ENCODE measurements at regions not wholly inside any gene's neighbourhood (a gene's known extent, or its start where the extent isn't known, plus 50 kb on each side); places are given as distances from the start of the nearest gene placed in this dataset.

DNA sequence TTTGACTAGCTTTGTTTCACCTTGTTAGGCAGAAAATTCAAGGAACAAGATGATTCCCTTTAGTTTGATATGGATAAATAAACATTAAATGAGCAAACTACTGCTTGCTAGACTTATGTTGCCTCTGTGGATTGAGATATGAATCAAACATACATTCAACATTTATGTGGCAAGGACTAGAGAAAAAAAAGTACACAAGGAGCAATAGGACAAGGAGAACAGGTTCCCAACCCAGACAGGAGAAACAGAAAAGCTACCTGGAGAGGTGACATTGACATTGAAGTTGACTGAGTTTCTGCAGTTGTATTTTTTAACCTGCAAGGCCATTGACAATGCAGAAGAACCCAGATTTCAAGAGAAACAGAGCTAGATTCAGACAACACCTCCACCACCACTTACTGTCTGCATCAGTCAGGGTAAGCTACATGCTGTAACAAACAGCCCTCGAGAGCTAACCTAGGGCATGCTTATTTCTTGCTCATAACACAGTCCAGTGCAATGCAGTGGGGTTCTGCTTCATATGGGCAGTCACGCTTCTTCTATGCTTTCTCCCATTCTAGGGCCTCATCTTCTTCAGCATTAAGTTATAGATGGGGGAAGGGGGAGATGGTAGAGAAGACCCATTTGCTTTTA lies 180.9 kb upstream of the LYZL1 start:
- WGBS, 2 donors = 75 to 84% methylated on average over 2 of the region's 2 CpGs
- no peak overlapping the region for H3K27ac ChIP-seq
- intact Hi-C loops (cut with DNase I) = no loop called here

DNA sequence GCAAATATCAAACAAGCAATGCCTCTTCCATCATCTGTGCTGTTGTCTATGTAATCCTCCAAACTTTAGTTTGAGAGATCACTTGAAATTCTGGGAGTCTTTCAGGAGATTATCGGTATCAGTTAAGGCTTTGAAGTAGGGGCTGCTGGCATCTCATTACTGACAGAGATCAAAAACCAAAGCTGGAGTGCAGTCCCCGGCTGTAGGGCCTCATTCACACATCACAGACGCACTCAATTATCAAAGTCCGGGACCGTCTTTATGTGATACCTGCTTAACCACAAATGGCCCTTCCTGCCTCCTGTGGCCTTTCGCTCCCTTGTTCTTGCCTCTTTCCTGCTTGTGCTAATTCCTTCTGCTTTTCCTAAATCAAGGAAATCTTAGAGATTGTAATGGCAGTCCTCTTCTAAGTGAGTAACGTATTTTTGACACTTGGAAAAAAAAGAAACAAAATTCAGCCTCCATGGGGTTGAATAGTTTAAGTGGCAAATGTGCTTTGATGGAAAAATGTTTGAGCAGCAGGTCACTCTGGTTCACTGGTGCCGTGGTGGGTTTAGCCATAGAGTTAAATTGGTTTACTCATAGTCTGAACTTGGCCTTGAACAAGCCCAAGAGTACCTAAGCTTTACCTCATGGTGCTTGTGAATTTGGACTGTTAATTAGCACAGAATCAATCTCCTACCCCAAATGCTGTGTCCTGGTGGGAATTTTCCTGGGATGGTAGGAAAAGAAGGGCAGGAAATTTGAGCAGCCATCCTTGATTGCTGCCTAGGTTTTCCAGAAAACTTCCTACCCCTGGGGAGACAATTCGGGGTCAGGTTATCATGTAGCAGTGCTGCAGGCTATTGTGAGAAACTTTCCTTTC lies 178.9 kb upstream of the LYZL1 start:
- Histone ChIP-seq H3K9me3 (no peaks in the 10 kb centered on the region), H3K4me1 (no peaks in the 10 kb centered on the region), H3K4me3 (no peak overlapping the region), H3K27me3 (peaks cover 0 to 28% (median 0%) of the 10 kb centered on the region in 4 donors), H3K36me3 (no peaks in the 10 kb centered on the region), H3K27ac (no peak overlapping the region)
- DNase-seq = no peak
- intact Hi-C loops (cut with DNase I) = no loop called here
- TF ChIP-seq POLR2A (IDR thresholded peaks at IDR 0.05) = no peak
- TF ChIP-seq, protein P1, sequence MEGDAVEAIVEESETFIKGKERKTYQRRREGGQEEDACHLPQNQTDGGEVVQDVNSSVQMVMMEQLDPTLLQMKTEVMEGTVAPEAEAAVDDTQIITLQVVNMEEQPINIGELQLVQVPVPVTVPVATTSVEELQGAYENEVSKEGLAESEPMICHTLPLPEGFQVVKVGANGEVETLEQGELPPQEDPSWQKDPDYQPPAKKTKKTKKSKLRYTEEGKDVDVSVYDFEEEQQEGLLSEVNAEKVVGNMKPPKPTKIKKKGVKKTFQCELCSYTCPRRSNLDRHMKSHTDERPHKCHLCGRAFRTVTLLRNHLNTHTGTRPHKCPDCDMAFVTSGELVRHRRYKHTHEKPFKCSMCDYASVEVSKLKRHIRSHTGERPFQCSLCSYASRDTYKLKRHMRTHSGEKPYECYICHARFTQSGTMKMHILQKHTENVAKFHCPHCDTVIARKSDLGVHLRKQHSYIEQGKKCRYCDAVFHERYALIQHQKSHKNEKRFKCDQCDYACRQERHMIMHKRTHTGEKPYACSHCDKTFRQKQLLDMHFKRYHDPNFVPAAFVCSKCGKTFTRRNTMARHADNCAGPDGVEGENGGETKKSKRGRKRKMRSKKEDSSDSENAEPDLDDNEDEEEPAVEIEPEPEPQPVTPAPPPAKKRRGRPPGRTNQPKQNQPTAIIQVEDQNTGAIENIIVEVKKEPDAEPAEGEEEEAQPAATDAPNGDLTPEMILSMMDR (IDR thresholded peaks at IDR 0.05) = no peak
- WGBS, 2 donors = 72 to 77% methylated on average over 9 of the region's 9 CpGs

More for the DNA sequence above, 180.9 kb upstream of the LYZL1 start:
- Histone ChIP-seq H3K36me3 (no peaks in the 10 kb centered on the region), H3K4me1 (no peaks in the 10 kb centered on the region), H3K27me3 (peaks cover 0 to 17% (median 0%) of the 10 kb centered on the region in 4 donors), H3K9me3 (no peaks in the 10 kb centered on the region), H3K4me3 (no peak overlapping the region)
- no peak for DNase-seq
- no peak for TF ChIP-seq POLR2A (IDR thresholded peaks at IDR 0.05)
- TF ChIP-seq, protein P1 (IDR thresholded peaks at IDR 0.05) = no peak

DNA sequence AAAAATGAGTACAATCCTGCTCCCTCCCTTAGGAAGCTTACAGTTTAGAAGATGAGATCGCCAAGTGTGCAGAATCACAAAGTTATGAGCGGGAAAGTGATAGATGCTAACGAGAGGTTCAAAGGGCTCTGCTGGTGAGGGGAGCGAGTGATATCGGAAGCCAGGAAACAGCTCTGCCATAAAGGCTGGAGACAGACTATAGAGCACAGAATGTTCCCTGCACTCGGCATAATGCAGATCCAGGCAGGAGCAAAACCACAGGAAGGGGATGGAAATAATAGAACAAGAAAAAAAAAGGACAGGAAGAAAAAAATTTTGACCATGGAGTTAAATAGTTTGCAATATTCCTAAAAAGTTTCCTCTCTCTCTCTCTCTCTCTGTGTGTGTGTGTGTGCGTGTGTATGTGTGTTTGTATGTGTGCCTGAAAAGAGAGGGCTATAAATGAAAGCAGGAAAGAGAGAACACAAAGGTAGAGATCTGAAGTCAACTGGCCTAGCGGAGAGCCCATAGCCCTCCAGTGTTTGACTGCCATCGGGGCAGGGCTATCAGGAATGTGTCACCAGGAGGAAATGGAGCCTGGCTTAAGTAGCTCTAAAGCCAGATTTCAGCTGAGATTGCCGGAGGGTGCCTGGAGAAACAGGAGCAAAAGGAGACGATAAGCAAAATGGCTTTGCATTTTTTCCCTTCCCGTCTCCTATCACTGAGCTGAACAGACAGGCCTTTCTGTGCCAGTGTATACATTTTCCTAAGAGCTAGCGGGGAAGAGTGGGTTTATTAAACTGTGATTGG lies 175.8 kb upstream of the LYZL1 start:
- Histone ChIP-seq H3K27me3 (peaks cover 0 to 26% (median 0%) of the 10 kb centered on the region in 4 donors), H3K4me1 (no peaks in the 10 kb centered on the region), H3K27ac (no peak overlapping the region), H3K9me3 (peaks cover 0 to 11% (median 6%) of the 10 kb centered on the region in 3 donors), H3K36me3 (no peaks in the 10 kb centered on the region), H3K4me3 (no peak overlapping the region)
- DNase-seq = no peak
- TF ChIP-seq, protein P1 (IDR thresholded peaks at IDR 0.05) = no peak
- no peak for TF ChIP-seq POLR2A (IDR thresholded peaks at IDR 0.05)
- intact Hi-C loops (cut with DNase I) = no loop called here
- WGBS, 2 donors = 69 to 70% methylated on average over 13 of the region's 13 CpGs

DNA sequence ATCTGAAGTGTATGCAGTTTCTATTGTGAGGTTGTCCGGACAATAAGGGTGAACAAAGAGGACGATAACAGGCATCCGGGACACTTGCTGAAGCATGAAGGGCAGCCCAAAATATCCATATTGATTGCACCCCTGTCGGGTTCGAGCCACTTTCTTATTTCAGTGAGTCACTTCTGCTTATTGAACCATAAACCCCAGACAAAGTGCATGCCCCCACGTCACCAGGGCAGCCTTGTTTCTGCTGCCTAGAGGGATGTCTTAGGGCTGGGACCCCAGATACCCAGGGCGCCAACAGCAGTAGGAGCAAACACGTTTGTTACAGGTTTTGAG lies 175.3 kb upstream of the LYZL1 start:
- peaks cover 0 to 26% (median 0%) of the 10 kb centered on the region in 4 donors for H3K27me3 ChIP-seq
- intact Hi-C loops (cut with DNase I) = no loop called here
- no peaks in the 10 kb centered on the region for H3K4me1 ChIP-seq
- H3K27ac ChIP-seq = no peak overlapping the region
- TF ChIP-seq, protein P1 (IDR thresholded peaks at IDR 0.05) = no peak
- no peak for TF ChIP-seq POLR2A (IDR thresholded peaks at IDR 0.05)
- H3K36me3 ChIP-seq = no peaks in the 10 kb centered on the region
- 59 to 65% methylated on average over 5 to 8 of the region's 8 CpGs for WGBS, 2 donors
- DNase-seq = no peak
- peaks cover 0 to 11% (median 6%) of the 10 kb centered on the region in 3 donors for H3K9me3 ChIP-seq
- H3K4me3 ChIP-seq = no peak overlapping the region

Data from esophagus squamous epithelium (tissue), 5 donors.